KOPT-K1 (cell line): ENCODE measurements at regions not wholly inside any gene's neighbourhood (a gene's known extent, or its start where the extent isn't known, plus 50 kb on each side); places are given as distances from the start of the nearest gene placed in this dataset.
"Not testable (repeated sequence)": the region's sequence is repeated elsewhere in the genome, so short reads cannot be mapped to it uniquely, and the experiment has no call there.

Experiments
- H3K27ac ChIP-seq: fragments of 200-600 bp; sonication (generic); 2 replicates; pipeline ENCODE4 v1.5.1; 2016; ENCODE audit warnings: antibody characterized with exemption, mild to moderate bottlenecking, low read depth, low read length; ENCODE audit not compliant: poor library complexity, severe bottlenecking
- H3K36me3 ChIP-seq: fragments of 200-600 bp; sonication (generic); 2 replicates; pipeline ENCODE4 v1.5.1; 2017; ENCODE audit warnings: antibody characterized with exemption, mild to moderate bottlenecking, low read length, moderate library complexity; ENCODE audit not compliant: insufficient read depth
- H3K9me3 ChIP-seq: fragments of 200-600 bp; sonication (generic); 2 replicates; pipeline ENCODE4 v1.5.1; 2017; ENCODE audit warnings: antibody characterized with exemption, low read length, mild to moderate bottlenecking; ENCODE audit not compliant: insufficient read depth, poor library complexity, severe bottlenecking

DNA sequence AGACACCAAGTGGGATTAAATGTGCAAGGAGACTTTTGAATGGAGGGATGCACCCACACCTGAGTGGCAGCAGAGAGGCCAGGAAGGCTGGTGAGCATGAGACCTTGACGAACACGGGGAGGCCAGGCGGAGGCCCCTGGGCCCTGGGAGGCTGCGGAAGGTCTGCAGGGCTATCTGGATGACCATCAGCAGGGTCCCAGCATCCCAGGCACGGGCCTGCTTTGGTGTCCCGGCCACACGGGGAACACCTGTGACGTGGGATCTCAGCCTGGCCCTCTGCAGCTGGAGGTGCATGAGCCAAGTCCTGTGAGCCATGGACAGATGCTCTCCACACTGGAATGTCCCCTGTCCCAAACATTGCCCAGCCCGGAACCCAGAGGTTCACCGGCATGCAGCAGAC is 174.0 kb upstream of the FOXD4L5 start:
- no peaks in the 10 kb centered on the region for H3K9me3 ChIP-seq
- no peak overlapping the region for H3K27ac ChIP-seq
- no peaks in the 10 kb centered on the region for H3K36me3 ChIP-seq

DNA sequence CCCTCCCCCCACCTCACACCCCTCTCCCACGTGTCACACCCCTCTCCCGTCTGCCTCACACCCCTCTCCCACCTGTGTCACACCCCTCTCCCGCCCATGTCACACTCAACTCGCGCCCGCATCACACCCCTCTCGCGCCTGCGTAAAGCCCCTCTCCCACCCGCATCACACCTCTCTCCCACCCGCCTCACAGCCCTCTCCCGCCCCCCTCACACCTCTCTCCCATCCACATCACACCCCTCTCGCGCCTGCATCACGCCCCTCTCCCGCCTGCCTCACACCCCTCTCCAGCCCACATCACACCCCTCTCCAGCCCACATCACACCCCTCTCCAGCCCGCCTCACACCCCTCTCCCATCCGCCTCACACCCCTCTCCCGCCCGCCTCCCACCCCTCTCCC is 173.5 kb upstream of the FOXD4L5 start:
- H3K27ac ChIP-seq = no peak overlapping the region
- H3K36me3 ChIP-seq = no peaks in the 10 kb centered on the region
- no peaks in the 10 kb centered on the region for H3K9me3 ChIP-seq

GRCh38 chr9:65456991-65457390 is 172.0 kb upstream of the FOXD4L5 start:
- not testable (repeated sequence) for H3K27ac ChIP-seq, H3K9me3 ChIP-seq, H3K36me3 ChIP-seq

DNA sequence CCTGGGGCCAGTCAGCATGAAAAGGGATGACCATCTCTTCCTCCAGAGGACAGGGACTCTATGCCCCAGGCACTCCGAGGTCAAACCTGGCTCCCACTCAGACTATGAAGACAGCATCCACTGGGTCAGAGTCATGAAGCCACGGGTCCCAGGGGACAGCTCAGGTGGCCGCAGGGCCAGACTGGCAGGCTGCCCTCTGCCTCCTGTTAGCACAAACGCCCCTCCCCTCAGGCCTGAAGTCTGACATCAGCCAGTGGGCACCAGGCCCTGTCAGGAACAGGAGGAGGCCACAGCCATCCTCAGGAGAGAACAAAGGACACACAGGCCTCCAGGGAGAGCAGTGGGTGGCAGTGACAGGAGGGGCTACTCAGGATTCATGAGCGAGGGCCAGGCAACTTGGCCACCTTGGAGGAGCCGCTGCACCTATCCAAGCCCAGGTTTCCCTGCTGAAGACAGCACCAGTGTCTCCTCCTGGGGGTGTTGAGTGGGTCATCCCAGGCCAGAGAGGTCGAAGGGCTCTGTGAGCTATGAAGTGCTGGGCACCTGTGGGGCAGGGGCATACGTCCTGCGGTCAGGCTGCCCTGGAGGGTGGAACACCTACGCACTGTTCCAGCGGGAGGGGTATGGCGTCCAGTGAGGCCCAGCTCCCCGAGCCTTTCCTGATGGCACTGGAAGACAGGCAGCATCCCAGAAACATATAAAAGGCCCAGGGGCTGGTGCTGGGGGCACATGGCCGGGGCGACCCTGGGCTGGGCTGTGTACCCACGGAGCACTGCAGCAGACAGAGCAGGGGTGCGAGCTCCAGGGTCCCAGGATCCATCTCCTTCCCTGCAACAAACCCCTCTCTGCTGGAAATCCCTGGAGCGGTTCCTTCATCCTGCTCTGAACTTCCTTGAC is 171.0 kb upstream of the FOXD4L5 start:
- H3K9me3 ChIP-seq, H3K36me3 ChIP-seq, H3K27ac ChIP-seq: not testable (repeated sequence)

DNA sequence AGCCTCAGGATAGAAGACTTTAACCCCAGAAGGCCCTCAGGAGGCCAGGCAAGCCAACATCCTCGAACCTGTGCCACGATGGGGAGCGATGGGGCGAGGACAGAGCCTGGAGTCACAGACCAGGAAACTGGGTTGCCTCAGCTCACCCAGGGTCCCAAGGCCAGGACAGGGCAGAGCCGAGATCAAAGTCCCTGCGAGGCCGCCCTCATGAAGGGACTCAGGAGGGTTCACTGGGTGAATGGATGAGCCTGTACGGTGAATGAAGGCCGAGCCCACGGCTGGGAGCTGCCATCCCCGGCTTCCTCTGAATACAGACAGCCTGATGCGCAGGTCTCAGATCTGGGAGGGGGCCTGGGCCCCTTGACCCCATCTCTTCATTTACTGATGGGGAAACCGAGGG is 170.1 kb upstream of the FOXD4L5 start:
- not testable (repeated sequence) for H3K9me3 ChIP-seq, H3K27ac ChIP-seq, H3K36me3 ChIP-seq

- H3K9me3 ChIP-seq, H3K27ac ChIP-seq: not testable (repeated sequence)
Measured at GRCh38 chr9:65454666-65455065, 169.7 kb upstream of the FOXD4L5 start.

GRCh38 chr9:65454034-65454433 is 169.0 kb upstream of the FOXD4L5 start:
- not testable (repeated sequence) for H3K36me3 ChIP-seq, H3K9me3 ChIP-seq, H3K27ac ChIP-seq

More at GRCh38 chr9:65454666-65455065, 169.7 kb upstream of the FOXD4L5 start:
- H3K36me3 ChIP-seq = not testable (repeated sequence)

GRCh38 chr9:65449886-65450610 is 165.0 kb upstream of the FOXD4L5 start:
- not testable (repeated sequence) for H3K27ac ChIP-seq, H3K9me3 ChIP-seq, H3K36me3 ChIP-seq

DNA sequence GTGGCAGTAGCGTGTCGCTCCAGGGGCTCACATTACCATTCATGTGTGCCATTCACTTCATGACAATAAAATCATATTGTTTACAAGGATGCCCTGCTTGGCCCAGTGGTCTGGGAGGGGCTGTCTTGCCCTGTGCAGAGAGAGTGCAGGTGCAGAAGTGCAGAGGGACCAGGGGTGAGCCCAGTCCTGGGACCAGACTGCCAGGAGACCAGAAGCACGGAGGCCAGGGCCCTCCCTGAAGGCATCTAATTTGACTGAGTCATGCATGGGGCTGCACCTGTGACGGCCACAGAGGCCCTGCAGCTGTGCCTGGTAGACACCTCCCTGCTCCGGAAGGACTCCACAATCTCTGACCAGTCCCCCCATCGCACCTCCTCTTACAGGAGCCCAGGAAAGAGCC is 164.4 kb upstream of the FOXD4L5 start:
- H3K36me3 ChIP-seq = no peaks in the 10 kb centered on the region
- no peak overlapping the region for H3K27ac ChIP-seq
- H3K9me3 ChIP-seq = no peaks in the 10 kb centered on the region

GRCh38 chr9:65447146-65447545 is 162.1 kb upstream of the FOXD4L5 start:
- not testable (repeated sequence) for H3K9me3 ChIP-seq, H3K36me3 ChIP-seq, H3K27ac ChIP-seq

GRCh38 chr9:65445991-65446390 is 161.0 kb upstream of the FOXD4L5 start:
- not testable (repeated sequence) for H3K9me3 ChIP-seq, H3K36me3 ChIP-seq, H3K27ac ChIP-seq

GRCh38 chr9:65444943-65445342 is 159.9 kb upstream of the FOXD4L5 start:
- no peaks in the 10 kb centered on the region for H3K9me3 ChIP-seq
- no peaks in the 10 kb centered on the region for H3K36me3 ChIP-seq
- H3K27ac ChIP-seq = no peak overlapping the region

- H3K9me3 ChIP-seq, H3K27ac ChIP-seq, H3K36me3 ChIP-seq: not testable (repeated sequence)
Measured at GRCh38 chr9:65442116-65442515, 157.1 kb upstream of the FOXD4L5 start.

DNA sequence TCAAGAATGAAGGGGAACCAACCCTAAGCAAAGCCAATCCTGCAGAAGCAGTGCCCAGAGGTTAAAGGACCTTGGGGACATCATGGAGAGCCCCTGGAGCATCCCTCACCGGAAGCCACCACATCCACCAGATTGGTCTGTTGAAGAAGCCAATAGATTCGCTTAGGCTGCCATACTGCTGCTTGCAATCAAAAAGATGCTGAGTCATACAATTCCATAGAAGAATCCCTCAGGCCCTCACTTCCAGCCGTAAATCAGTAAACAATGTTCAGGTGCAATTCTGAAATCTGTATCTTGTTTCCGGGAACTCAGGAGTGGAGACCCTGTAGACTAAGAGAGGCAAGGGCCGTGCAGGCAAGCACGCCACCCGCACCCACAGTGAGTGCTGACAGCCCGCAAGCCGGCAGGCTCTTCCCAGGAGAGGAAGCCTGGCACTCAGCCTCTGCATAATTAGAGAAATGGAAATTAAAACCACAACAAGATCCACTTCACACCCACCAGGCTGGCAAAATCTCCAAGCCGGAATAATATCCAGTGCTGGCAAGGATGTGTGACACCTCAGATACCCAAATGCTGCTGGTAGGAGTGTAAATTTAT is 156.4 kb upstream of the FOXD4L5 start:
- not testable (repeated sequence) for H3K9me3 ChIP-seq, H3K36me3 ChIP-seq, H3K27ac ChIP-seq

DNA sequence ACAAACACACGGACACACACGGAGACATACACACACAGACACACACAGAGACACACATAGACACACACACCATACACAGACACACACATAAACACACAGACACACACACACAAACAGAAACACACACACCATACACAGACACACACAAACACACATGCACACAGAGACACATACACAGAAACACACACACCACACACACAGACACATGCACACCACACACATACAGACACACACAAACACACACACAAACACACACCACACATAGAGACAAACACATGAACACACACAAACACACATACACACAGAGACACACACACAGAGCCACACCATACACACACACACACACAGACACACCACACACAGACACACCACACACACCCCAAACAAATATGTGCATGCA is 152.7 kb upstream of the FOXD4L5 start:
- peaks cover 6% of the 10 kb centered on the region for H3K9me3 ChIP-seq
- H3K27ac ChIP-seq = no peak overlapping the region

More for the DNA sequence above, 152.7 kb upstream of the FOXD4L5 start:
- no peaks in the 10 kb centered on the region for H3K36me3 ChIP-seq
